Trophoblast cell (in vitro differentiated cells and primary cell): ENCODE measurements at regions not wholly inside any gene's neighbourhood (a gene's known extent, or its start where the extent isn't known, plus 50 kb on each side); places are given as distances from the start of the nearest gene placed in this dataset.
"Not testable (repeated sequence)": the region's sequence is repeated elsewhere in the genome, so short reads cannot be mapped to it uniquely, and the experiment has no call there.

Experiments used
- DNase-seq, 2 donors: peaks; one replicate each; pipeline ENCODE4 v3.0.0-alpha.2; 2016
- H2AFZ ChIP-seq: 2 replicates; pipeline ENCODE4 v1.6.1; 2013; ENCODE audit warnings: low read length, moderate library complexity, mild to moderate bottlenecking; ENCODE audit not compliant: insufficient read depth, poor library complexity
- H2AK5ac ChIP-seq: 2 replicates; pipeline ENCODE4 v1.6.1; 2013; ENCODE audit warnings: mild to moderate bottlenecking, low read length
- H2BK120ac ChIP-seq: 2 replicates; pipeline ENCODE4 v1.6.1; 2013; ENCODE audit warnings: low read length, mild to moderate bottlenecking, moderate library complexity; ENCODE audit not compliant: insufficient read depth, poor library complexity
- H2BK12ac ChIP-seq: 2 replicates; pipeline ENCODE4 v1.6.1; 2013; ENCODE audit warnings: mild to moderate bottlenecking, low read length, moderate library complexity
- H2BK5ac ChIP-seq: 2 replicates; pipeline ENCODE4 v1.6.1; 2013; ENCODE audit warnings: low read length, low read depth, moderate library complexity, mild to moderate bottlenecking; ENCODE audit not compliant: poor library complexity
- H3K14ac ChIP-seq: 2 replicates; pipeline ENCODE4 v1.6.1; 2013; ENCODE audit warnings: mild to moderate bottlenecking, low read length
- H3K18ac ChIP-seq: 2 replicates; pipeline ENCODE4 v1.6.1; 2013; ENCODE audit warnings: mild to moderate bottlenecking, low read length
- H3K23ac ChIP-seq: 2 replicates; pipeline ENCODE4 v1.6.1; 2013; ENCODE audit warnings: low read length
- H3K27ac ChIP-seq: 2 replicates; pipeline ENCODE4 v1.5.1; 2013; ENCODE audit warnings: low read depth, mild to moderate bottlenecking, inconsistent platforms, low read length, moderate library complexity
- H3K27me3 ChIP-seq: 2 replicates; pipeline ENCODE4 v1.6.1; 2013; ENCODE audit warnings: inconsistent platforms, mild to moderate bottlenecking, low read length, moderate library complexity; ENCODE audit not compliant: insufficient read depth
- H3K36me3 ChIP-seq, 2 experiments: 1 replicate in 1 of 2; 2 replicates in 1 of 2; pipeline ENCODE4 v1.6.1; 2013; ENCODE audit warnings: low read length in 2 of 2, mild to moderate bottlenecking in 2 of 2, moderate library complexity in 1 of 2; ENCODE audit not compliant: insufficient read depth in 2 of 2, control insufficient read depth in 1 of 2
- H3K4ac ChIP-seq: 2 replicates; pipeline ENCODE4 v1.6.1; 2013; ENCODE audit warnings: low read depth, mild to moderate bottlenecking, low read length, moderate library complexity
- H3K4me1 ChIP-seq, 2 experiments: 1 replicate in 1 of 2; 2 replicates in 1 of 2; pipeline ENCODE4 v1.6.1; 2013; ENCODE audit warnings: low read length in 2 of 2, mild to moderate bottlenecking in 2 of 2, moderate library complexity in 1 of 2; ENCODE audit not compliant: insufficient read depth in 2 of 2, control insufficient read depth in 1 of 2
- H3K4me2 ChIP-seq: 2 replicates; pipeline ENCODE4 v1.6.1; 2013; ENCODE audit warnings: inconsistent platforms, mild to moderate bottlenecking, low read length, moderate library complexity
- H3K4me3 ChIP-seq: 2 replicates; pipeline ENCODE4 v1.5.1; 2013; ENCODE audit warnings: mild to moderate bottlenecking, low read depth, low read length, inconsistent platforms
- H3K79me1 ChIP-seq: one replicate; pipeline ENCODE4 v1.6.1; 2013; ENCODE audit warnings: low read length
- H3K79me2 ChIP-seq: 2 replicates; pipeline ENCODE4 v1.6.1; 2013; ENCODE audit warnings: low read length, mild to moderate bottlenecking; ENCODE audit not compliant: control insufficient read depth, insufficient read depth, poor library complexity
- H3K9ac ChIP-seq: 2 replicates; pipeline ENCODE4 v1.6.1; 2013; ENCODE audit warnings: mild to moderate bottlenecking, low read length
- H3K9me3 ChIP-seq: 2 replicates; pipeline ENCODE4 v1.6.1; 2013; ENCODE audit warnings: low read depth, mild to moderate bottlenecking, control low read depth, inconsistent platforms, low read length; ENCODE audit not compliant: insufficient read depth
- H4K12ac ChIP-seq: 2 replicates; pipeline ENCODE4 v1.6.1; 2013; ENCODE audit warnings: low read depth, mild to moderate bottlenecking, low read length, moderate library complexity
- H4K8ac ChIP-seq: 2 replicates; pipeline ENCODE4 v1.6.1; 2013; ENCODE audit warnings: low read depth, mild to moderate bottlenecking, low read length, moderate library complexity
- H4K91ac ChIP-seq: one replicate; pipeline ENCODE4 v1.6.1; 2013; ENCODE audit warnings: low read depth, mild to moderate bottlenecking, low read length, moderate library complexity
- WGBS: extraction: QIAGEN DNeasy Blood & Tissue Kit; methylation state at CpG from one replicate; pipeline ENCODE4 v1.1.7; 2013; ENCODE audit warnings: missing lambda C conversion rate; ENCODE audit not compliant: insufficient read length, insufficient coverage; ENCODE audit errors: extremely low coverage; 5-methylcytosine and 5-hydroxymethylcytosine counted together

GRCh38 chr2:131832209-131832780 is 304.6 kb downstream of the CCDC74A start:
- not testable (repeated sequence) for H3K79me1 ChIP-seq, H2BK12ac ChIP-seq, H3K14ac ChIP-seq, H2AFZ ChIP-seq, H3K27me3 ChIP-seq, H3K4me3 ChIP-seq, H3K18ac ChIP-seq, H3K9ac ChIP-seq, H3K9me3 ChIP-seq, H2AK5ac ChIP-seq, H3K4me2 ChIP-seq, H3K36me3 ChIP-seq, H4K12ac ChIP-seq, H4K91ac ChIP-seq, H3K4ac ChIP-seq, DNase-seq, H3K23ac ChIP-seq, H3K27ac ChIP-seq, H4K8ac ChIP-seq, H3K4me1 ChIP-seq, H2BK120ac ChIP-seq, H3K79me2 ChIP-seq, H2BK5ac ChIP-seq
- WGBS, result no CpG with 5 or more reads among the region's 10 CpGs

- not testable (repeated sequence) for H2BK12ac ChIP-seq, H2BK5ac ChIP-seq, H3K79me2 ChIP-seq, H2BK120ac ChIP-seq, H4K8ac ChIP-seq, H3K23ac ChIP-seq, H3K18ac ChIP-seq, H3K4ac ChIP-seq, H3K4me2 ChIP-seq, DNase-seq, H3K27ac ChIP-seq, H3K36me3 ChIP-seq, H2AK5ac ChIP-seq, H4K12ac ChIP-seq, H3K27me3 ChIP-seq, H3K4me1 ChIP-seq, H3K9ac ChIP-seq, H2AFZ ChIP-seq, H3K14ac ChIP-seq, H3K9me3 ChIP-seq, H4K91ac ChIP-seq, H3K4me3 ChIP-seq, H3K79me1 ChIP-seq
- no CpG with 5 or more reads among the region's 4 CpGs for WGBS
Measured at GRCh38 chr2:131832917-131833316, 305.2 kb downstream of the CCDC74A start.

GRCh38 chr2:131833367-131834202 is 305.9 kb downstream of the CCDC74A start:
- H3K27me3 ChIP-seq, H4K8ac ChIP-seq, H3K4me3 ChIP-seq, H3K4me1 ChIP-seq, H4K12ac ChIP-seq, H2BK12ac ChIP-seq, H3K9ac ChIP-seq, H3K36me3 ChIP-seq, H3K23ac ChIP-seq, H3K14ac ChIP-seq, H3K4me2 ChIP-seq, H4K91ac ChIP-seq, H3K79me1 ChIP-seq, H2AK5ac ChIP-seq, H3K9me3 ChIP-seq, H3K4ac ChIP-seq, H2AFZ ChIP-seq, DNase-seq, H2BK120ac ChIP-seq, H3K79me2 ChIP-seq, H2BK5ac ChIP-seq, H3K27ac ChIP-seq, H3K18ac ChIP-seq: not testable (repeated sequence)
- no CpG with 5 or more reads among the region's 24 CpGs for WGBS

GRCh38 chr2:131834203-131835020 is 306.7 kb downstream of the CCDC74A start:
- not testable (repeated sequence) for DNase-seq, H3K27ac ChIP-seq, H3K36me3 ChIP-seq, H3K79me1 ChIP-seq, H3K9me3 ChIP-seq, H2BK12ac ChIP-seq, H4K12ac ChIP-seq, H3K18ac ChIP-seq, H2BK120ac ChIP-seq, H2AK5ac ChIP-seq, H3K4ac ChIP-seq, H3K27me3 ChIP-seq, H3K23ac ChIP-seq, H2AFZ ChIP-seq, H3K14ac ChIP-seq, H3K4me2 ChIP-seq, H3K9ac ChIP-seq, H3K79me2 ChIP-seq, H3K4me1 ChIP-seq, H4K8ac ChIP-seq, H4K91ac ChIP-seq, H2BK5ac ChIP-seq
- peak overlapping the region; percentile 1 for H3K4me3 ChIP-seq
- WGBS, result no CpG with 5 or more reads among the region's 31 CpGs
